Pancreas (tissue), 10 donors: ENCODE measurements at regions not wholly inside any gene's neighbourhood (a gene's known extent, or its start where the extent isn't known, plus 50 kb on each side); places are given as distances from the start of the nearest gene placed in this dataset.

ENCODE experiments used
- ATAC-seq, 4 donors: fragments of 200-7000 bp; cut with Tn5 transposase; one replicate each; pipeline versions ENCODE4 v1.8.0 to v1.9.1; 2020; ENCODE audit warnings: mild to moderate bottlenecking in 4 of 4, moderate library complexity in 4 of 4
- DNase-seq, 6 donors: peaks; one replicate each; pipeline ENCODE4 v3.0.0-alpha.2; 2020
- FAIRE-seq: peaks from 2 replicates; lab custom pipeline; 2012; peaks lifted over from hg19 to GRCh38; lab: Jason Lieb, UNC
- H3K27ac ChIP-seq, 4 donors: fragments of 200-600 bp; sonication (generic); 1 replicate in 3 of 4; 2 replicates in 1 of 4; pipeline versions ENCODE4 v1.5.0 to v1.8.0; 2020
- H3K27me3 ChIP-seq, 4 donors: fragments of 200-600 bp; one replicate each; pipeline ENCODE4 v1.8.0; 2021
- H3K36me3 ChIP-seq, 3 donors: fragments of 200-600 bp; sonication (generic) in 1 of 3; one replicate each; pipeline versions ENCODE4 v1.5.0 to v1.8.0; 2020 to 2021
- H3K4me1 ChIP-seq, 3 donors: fragments of 200-600 bp; one replicate each; pipeline ENCODE4 v1.8.0; 2021
- H3K4me3 ChIP-seq, 4 donors: fragments of 200-600 bp; sonication (generic) in 2 of 4; one replicate each; pipeline versions ENCODE4 v1.5.0 to v1.8.0; 2020 to 2021
- H3K9me3 ChIP-seq, 4 donors: fragments of 200-600 bp; one replicate each; pipeline ENCODE4 v1.8.0; 2021
- WGBS, 2 donors: extraction: QIAGEN DNeasy Blood & Tissue Kit; methylation state at CpG; one replicate each; pipeline ENCODE4 v1.1.7; 2013; 5-methylcytosine and 5-hydroxymethylcytosine counted together
- intact Hi-C, 3 donors: fragments of 100-400 bp; cut with DNase I; formaldehyde crosslinking; loops; one replicate each; pipeline versions ENCODE4 v1.11.1 to v1.14.2; 2022
- TF ChIP-seq, protein P1 (sequence below), 4 donors: fragments of 200-600 bp; sonication (generic) in 3 of 4; IDR thresholded peaks; one replicate each; pipeline versions ENCODE4 v1.5.0 to v1.8.0; 2021; ENCODE audit warnings: antibody characterized with exemption in 4 of 4
- donor health status: healthy with polysubstance abuse.
- donor health status: DM: no; HTN: no; CAD: no; lungs with moderate emphysema.
- donor health status: DM: no; HTN: no; CAD: no.
- donor health status: control.
- donor health status: control.
- donor health status: Bipolar disorder and iron deficiency.
- donor health status: DM: yes; HTN: yes; CAD: no.
- donor health status: DM: no; HTN: no; CAD: no.
- donor health status: DM: no; HTN: no; CAD: no.
- donor health status: DM: yes; HTN: yes; CAD: no.

- FAIRE-seq = no peak
These were observed 1262.6 kb upstream of the SORCS1 start for GRCh38 chr10:108427146-108427545.

GRCh38 chr10:108425283-108425964, 1260.9 kb upstream of the SORCS1 start:
- no peaks in the 10 kb centered on the region for H3K9me3 ChIP-seq
- FAIRE-seq = no peak
- H3K4me3 ChIP-seq = no peak overlapping the region
- no peaks in the 10 kb centered on the region for H3K36me3 ChIP-seq
- H3K27ac ChIP-seq = no peak overlapping the region
- WGBS, 2 donors = 65 to 85% methylated on average over 1 of the region's 1 CpG
- intact Hi-C loops = no loop called here
- no peak for ATAC-seq
- DNase-seq = no peak
- H3K4me1 ChIP-seq = no peaks in the 10 kb centered on the region
- TF ChIP-seq, protein P1, sequence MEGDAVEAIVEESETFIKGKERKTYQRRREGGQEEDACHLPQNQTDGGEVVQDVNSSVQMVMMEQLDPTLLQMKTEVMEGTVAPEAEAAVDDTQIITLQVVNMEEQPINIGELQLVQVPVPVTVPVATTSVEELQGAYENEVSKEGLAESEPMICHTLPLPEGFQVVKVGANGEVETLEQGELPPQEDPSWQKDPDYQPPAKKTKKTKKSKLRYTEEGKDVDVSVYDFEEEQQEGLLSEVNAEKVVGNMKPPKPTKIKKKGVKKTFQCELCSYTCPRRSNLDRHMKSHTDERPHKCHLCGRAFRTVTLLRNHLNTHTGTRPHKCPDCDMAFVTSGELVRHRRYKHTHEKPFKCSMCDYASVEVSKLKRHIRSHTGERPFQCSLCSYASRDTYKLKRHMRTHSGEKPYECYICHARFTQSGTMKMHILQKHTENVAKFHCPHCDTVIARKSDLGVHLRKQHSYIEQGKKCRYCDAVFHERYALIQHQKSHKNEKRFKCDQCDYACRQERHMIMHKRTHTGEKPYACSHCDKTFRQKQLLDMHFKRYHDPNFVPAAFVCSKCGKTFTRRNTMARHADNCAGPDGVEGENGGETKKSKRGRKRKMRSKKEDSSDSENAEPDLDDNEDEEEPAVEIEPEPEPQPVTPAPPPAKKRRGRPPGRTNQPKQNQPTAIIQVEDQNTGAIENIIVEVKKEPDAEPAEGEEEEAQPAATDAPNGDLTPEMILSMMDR (IDR thresholded peaks at IDR 0.05) = no peak
- no peaks in the 10 kb centered on the region for H3K27me3 ChIP-seq

More at GRCh38 chr10:108427146-108427545, 1262.6 kb upstream of the SORCS1 start:
- TF ChIP-seq, protein P1 (IDR thresholded peaks at IDR 0.05) = no peak
- ATAC-seq (peak in 2 of 4 donors; percentile 35 to 64), DNase-seq (no peak)
- Histone ChIP-seq H3K27ac (no peak overlapping the region), H3K4me1 (no peaks in the 10 kb centered on the region), H3K36me3 (no peaks in the 10 kb centered on the region), H3K4me3 (no peak overlapping the region), H3K9me3 (no peaks in the 10 kb centered on the region), H3K27me3 (no peaks in the 10 kb centered on the region)
- 3 to 9% methylated on average over 5 of the region's 5 CpGs for WGBS, 2 donors
- intact Hi-C loops = no loop called here

DNA sequence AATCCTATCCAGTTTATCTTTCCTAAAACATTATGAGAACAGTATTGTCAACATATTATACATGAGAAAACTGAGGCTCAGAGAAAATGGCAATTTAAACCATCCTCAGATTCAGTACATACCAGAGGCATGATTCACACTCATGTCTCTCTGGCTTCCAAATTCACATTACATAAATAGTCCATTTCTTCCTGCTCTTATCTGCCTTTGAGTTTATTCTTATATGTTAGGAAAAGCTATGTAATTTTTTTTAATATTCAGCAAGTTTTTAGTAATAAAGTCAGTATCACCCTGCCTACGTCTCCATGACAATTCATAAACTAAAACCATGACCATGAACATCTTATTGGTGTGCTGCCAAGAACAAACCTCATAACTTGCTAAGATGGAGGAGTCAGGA, 1260.2 kb upstream of the SORCS1 start:
- 74 to 86% methylated on average over 1 of the region's 1 CpG for WGBS, 2 donors
- ATAC-seq (peak in 1 of 4 donors; percentile 21), FAIRE-seq (no peak), DNase-seq (no peak)
- Histone ChIP-seq H3K4me1 (no peaks in the 10 kb centered on the region), H3K36me3 (no peaks in the 10 kb centered on the region), H3K9me3 (no peaks in the 10 kb centered on the region), H3K4me3 (no peak overlapping the region), H3K27me3 (no peaks in the 10 kb centered on the region), H3K27ac (no peak overlapping the region)
- TF ChIP-seq, protein P1 (IDR thresholded peaks at IDR 0.05) = no peak
- intact Hi-C loops = no loop called here

DNA sequence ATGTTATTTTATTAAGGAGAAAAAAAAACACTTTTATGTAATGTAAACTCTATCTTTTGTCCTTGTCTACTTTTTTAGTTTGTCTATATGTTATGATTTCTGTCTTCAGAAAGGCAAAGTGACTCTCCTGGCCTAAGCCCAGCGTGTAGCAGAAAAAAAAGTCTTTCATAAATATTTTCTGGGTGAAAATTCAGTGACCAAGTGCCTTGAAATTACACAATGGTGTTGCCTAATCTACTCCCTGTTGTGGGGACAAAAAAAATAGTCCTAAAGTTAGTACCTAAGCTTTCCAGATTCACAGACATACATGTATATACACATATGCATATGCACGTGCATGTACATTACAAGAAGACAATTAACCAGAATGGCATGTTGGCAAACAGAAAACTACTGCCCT, 1257.8 kb upstream of the SORCS1 start:
- no peaks in the 10 kb centered on the region for H3K36me3 ChIP-seq
- no peaks in the 10 kb centered on the region for H3K4me1 ChIP-seq
- no peak overlapping the region for H3K27ac ChIP-seq
- H3K9me3 ChIP-seq = no peaks in the 10 kb centered on the region
- intact Hi-C loops = no loop called here
- FAIRE-seq (no peak), ATAC-seq (no peak), DNase-seq (no peak)
- TF ChIP-seq, protein P1 (IDR thresholded peaks at IDR 0.05) = no peak
- WGBS, 2 donors = 58 to 71% methylated on average over 2 of the region's 2 CpGs
- no peaks in the 10 kb centered on the region for H3K27me3 ChIP-seq
- H3K4me3 ChIP-seq = no peak overlapping the region

DNA sequence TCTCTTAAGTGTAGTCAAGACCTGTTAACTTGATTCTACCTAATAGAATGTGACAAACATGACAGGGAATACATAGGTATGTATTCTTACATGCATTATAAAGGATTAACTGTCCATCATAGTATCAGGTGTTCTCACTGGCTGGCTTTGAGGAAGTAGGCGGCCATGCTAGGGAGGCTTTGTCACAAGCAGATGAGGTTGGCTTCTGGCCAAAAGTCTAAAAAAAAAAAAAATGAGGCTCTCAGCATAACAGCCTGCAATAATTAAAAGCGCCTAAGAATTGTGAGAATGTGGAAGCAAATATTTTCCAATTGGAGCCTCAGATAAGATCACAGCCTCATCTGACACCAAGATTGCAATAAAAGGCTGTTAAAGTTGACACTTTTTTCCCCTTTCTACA, 1256.8 kb upstream of the SORCS1 start:
- H3K27ac ChIP-seq = no peak overlapping the region
- no peaks in the 10 kb centered on the region for H3K36me3 ChIP-seq
- DNase-seq = no peak
- no peaks in the 10 kb centered on the region for H3K9me3 ChIP-seq
- 39 to 57% methylated on average over 2 of the region's 2 CpGs for WGBS, 2 donors
- no peak for FAIRE-seq
- ATAC-seq = peak in 1 of 4 donors; percentile 18
- intact Hi-C loops = no loop called here
- H3K27me3 ChIP-seq = no peaks in the 10 kb centered on the region
- no peak overlapping the region for H3K4me3 ChIP-seq
- H3K4me1 ChIP-seq = no peaks in the 10 kb centered on the region
- TF ChIP-seq, protein P1 (IDR thresholded peaks at IDR 0.05) = no peak
